ENCODE measurements at regions not wholly inside any gene's neighbourhood (a gene's known extent, or its start where the extent isn't known, plus 50 kb on each side); places are given as distances from the start of the nearest gene placed in this dataset.

DNA sequence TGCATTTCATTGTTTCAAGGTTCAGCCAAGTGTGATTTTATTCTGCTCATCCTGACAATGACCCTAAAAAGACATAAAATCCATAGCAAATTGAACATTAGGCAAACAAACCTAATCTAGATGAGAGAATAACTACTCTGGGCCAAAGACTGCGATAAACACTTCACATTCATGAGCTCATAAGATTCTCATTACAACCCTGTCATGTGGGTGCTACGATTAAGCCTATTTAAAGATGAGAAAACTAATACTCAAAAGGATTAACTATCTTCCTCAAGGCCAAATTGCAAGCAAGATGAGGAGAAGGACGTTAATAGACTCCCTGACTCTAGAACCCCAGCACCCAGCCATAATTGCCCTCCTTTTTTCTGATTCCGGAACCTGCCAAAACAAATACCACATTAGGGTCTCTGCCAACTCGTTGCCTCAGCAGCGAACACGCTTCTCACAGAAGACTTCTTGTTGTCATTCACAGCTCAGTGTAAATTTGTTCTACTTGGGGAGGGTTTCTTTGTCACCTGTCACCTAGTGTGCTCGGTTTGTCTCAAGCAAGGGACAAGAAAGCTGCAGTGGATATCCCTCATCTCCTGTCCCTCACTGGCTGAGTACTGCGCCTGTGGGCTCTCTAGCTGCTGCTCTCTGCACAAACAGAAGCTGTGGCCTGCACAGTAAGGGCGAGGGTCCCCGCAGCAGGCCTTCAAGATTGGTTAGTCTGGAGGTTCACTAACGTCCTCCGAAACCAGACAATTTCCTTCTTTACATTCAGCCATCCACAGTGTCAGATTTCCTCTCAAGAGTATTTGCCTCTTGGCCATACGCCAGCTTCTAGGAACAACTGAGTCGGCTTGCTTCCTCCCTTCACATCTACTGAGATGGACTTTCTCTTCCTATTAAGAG, 200.0 kb upstream of the UBE2E2 start:
- H3K36me3 Mint-ChIP-seq = no peaks in the 10 kb centered on the region
- Histone ChIP-seq H3K4me3 (ENCODE audit: low read length) (no peak overlapping the region), H3K4me1 (ENCODE audit: control insufficient read depth, insufficient read depth, low read length) (no peaks in the 10 kb centered on the region), H3K27ac (ENCODE audit: low read length) (no peak overlapping the region), H3K27me3 (ENCODE audit: control insufficient read depth, insufficient read depth, low read length) (no peaks in the 10 kb centered on the region), H3K9me3 (ENCODE audit: control insufficient read depth, insufficient read depth, low read length) (no peaks in the 10 kb centered on the region), H3K36me3 (ENCODE audit: control insufficient read depth, insufficient read depth, low read length) (no peaks in the 10 kb centered on the region)
- ATAC-seq (no peak), DNase-seq (no peak)
- no peaks in the 10 kb centered on the region for H3K4me1 Mint-ChIP-seq
- 72% methylated on average over 15 of the region's 15 CpGs for WGBS (ENCODE audit: insufficient coverage)
- H3K27me3 Mint-ChIP-seq (ENCODE audit: low read depth in 2 of 2) = no peaks in the 10 kb centered on the region
- no peak overlapping the region for H3K27ac Mint-ChIP-seq
- intact Hi-C loops (cut with micrococcal nuclease) = no loop called here
- no peak overlapping the region for H3K4me3 Mint-ChIP-seq
- no peaks in the 10 kb centered on the region for H3K9me3 Mint-ChIP-seq
- TF ChIP-seq, protein P1, sequence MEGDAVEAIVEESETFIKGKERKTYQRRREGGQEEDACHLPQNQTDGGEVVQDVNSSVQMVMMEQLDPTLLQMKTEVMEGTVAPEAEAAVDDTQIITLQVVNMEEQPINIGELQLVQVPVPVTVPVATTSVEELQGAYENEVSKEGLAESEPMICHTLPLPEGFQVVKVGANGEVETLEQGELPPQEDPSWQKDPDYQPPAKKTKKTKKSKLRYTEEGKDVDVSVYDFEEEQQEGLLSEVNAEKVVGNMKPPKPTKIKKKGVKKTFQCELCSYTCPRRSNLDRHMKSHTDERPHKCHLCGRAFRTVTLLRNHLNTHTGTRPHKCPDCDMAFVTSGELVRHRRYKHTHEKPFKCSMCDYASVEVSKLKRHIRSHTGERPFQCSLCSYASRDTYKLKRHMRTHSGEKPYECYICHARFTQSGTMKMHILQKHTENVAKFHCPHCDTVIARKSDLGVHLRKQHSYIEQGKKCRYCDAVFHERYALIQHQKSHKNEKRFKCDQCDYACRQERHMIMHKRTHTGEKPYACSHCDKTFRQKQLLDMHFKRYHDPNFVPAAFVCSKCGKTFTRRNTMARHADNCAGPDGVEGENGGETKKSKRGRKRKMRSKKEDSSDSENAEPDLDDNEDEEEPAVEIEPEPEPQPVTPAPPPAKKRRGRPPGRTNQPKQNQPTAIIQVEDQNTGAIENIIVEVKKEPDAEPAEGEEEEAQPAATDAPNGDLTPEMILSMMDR (IDR thresholded peaks at IDR 0.05) = no peak

DNA sequence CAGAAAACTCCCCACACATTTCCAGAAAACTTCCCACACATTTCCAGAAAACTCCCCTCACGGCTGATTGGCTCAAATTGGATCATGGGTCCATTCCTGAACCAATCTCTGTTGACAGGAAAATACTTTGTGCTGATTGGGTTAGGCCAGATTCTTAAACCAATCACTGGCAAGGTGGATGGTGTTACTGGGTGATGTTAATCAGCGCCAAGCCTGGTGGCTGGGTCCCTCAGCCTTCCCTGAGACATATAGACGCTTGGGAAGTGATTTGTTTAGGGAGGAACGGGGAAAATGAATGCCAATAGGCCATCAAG, 199.4 kb upstream of the UBE2E2 start:
- Mint-ChIP-seq H3K4me1 (no peaks in the 10 kb centered on the region), H3K27ac (no peak overlapping the region), H3K4me3 (no peak overlapping the region), H3K36me3 (no peaks in the 10 kb centered on the region), H3K27me3 (ENCODE audit: low read depth in 2 of 2) (no peaks in the 10 kb centered on the region), H3K9me3 (no peaks in the 10 kb centered on the region)
- ATAC-seq = no peak
- WGBS (ENCODE audit: insufficient coverage) = 90% methylated on average over 4 of the region's 4 CpGs
- Histone ChIP-seq H3K27me3 (ENCODE audit: control insufficient read depth, insufficient read depth, low read length) (no peaks in the 10 kb centered on the region), H3K4me1 (ENCODE audit: control insufficient read depth, insufficient read depth, low read length) (no peaks in the 10 kb centered on the region), H3K4me3 (ENCODE audit: low read length) (no peak overlapping the region), H3K27ac (ENCODE audit: low read length) (no peak overlapping the region), H3K9me3 (ENCODE audit: control insufficient read depth, insufficient read depth, low read length) (no peaks in the 10 kb centered on the region), H3K36me3 (ENCODE audit: control insufficient read depth, insufficient read depth, low read length) (no peaks in the 10 kb centered on the region)
- no peak for DNase-seq
- TF ChIP-seq, protein P1 (IDR thresholded peaks at IDR 0.05) = no peak
- intact Hi-C loops (cut with micrococcal nuclease) = no loop called here

DNA sequence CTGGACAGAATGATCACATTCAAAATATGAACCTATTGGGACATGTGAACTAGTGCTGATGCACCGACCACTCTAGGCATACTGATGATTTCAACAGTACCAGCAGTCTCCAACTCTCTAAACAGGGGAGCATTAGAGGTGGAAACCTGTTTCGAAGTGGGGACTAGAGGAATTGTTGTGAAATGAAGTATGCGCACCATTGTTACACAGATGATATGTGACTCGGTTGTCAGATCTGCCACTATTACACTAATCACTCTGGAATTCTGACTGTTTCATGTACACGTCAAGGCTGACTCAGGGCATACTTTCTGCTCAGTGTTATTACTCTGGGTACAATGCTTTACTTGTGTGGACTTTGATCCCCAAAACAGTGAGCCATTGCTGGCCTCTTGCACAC, 198.2 kb upstream of the UBE2E2 start:
- Mint-ChIP-seq H3K9me3 (no peaks in the 10 kb centered on the region), H3K27ac (no peak overlapping the region), H3K4me1 (no peaks in the 10 kb centered on the region), H3K4me3 (no peak overlapping the region), H3K27me3 (ENCODE audit: low read depth in 2 of 2) (no peaks in the 10 kb centered on the region), H3K36me3 (no peaks in the 10 kb centered on the region)
- Histone ChIP-seq H3K9me3 (ENCODE audit: control insufficient read depth, insufficient read depth, low read length) (no peaks in the 10 kb centered on the region), H3K27ac (ENCODE audit: low read length) (no peak overlapping the region), H3K4me3 (ENCODE audit: low read length) (no peak overlapping the region), H3K27me3 (ENCODE audit: control insufficient read depth, insufficient read depth, low read length) (no peaks in the 10 kb centered on the region), H3K4me1 (ENCODE audit: control insufficient read depth, insufficient read depth, low read length) (no peaks in the 10 kb centered on the region), H3K36me3 (ENCODE audit: control insufficient read depth, insufficient read depth, low read length) (no peaks in the 10 kb centered on the region)
- intact Hi-C loops (cut with micrococcal nuclease) = no loop called here
- no peak for ATAC-seq
- DNase-seq = no peak
- WGBS (ENCODE audit: insufficient coverage) = 95% methylated on average over 5 of the region's 5 CpGs
- TF ChIP-seq, protein P1 (IDR thresholded peaks at IDR 0.05) = no peak

DNA sequence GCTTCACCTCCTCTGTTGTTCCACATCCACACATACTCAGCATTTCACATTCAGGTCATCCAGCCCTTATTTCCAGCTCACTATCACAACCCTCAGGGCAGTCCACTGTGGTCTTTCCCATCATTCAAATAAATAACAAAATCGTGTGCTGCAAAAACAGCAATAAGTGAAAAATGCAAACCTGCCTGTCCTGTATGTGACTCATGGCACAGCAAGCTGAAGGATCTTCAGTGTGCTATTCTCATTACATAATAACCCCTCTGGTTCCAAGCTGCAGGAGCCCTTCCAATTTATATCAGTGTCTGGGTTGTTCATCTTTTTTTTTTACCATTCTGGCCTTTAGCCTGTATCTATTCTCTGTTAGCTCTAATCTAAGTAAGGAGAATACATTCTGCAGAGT, 185.3 kb upstream of the UBE2E2 start:
- H3K36me3 ChIP-seq (ENCODE audit: control insufficient read depth, insufficient read depth, low read length) = no peaks in the 10 kb centered on the region
- no peaks in the 10 kb centered on the region for H3K4me1 ChIP-seq (ENCODE audit: control insufficient read depth, insufficient read depth, low read length)
- peaks cover 5 to 6% of the 10 kb centered on the region in 2 donors for H3K9me3 Mint-ChIP-seq
- ATAC-seq = no peak
- H3K27me3 Mint-ChIP-seq (ENCODE audit: low read depth in 2 of 2) = no peaks in the 10 kb centered on the region
- H3K27me3 ChIP-seq (ENCODE audit: control insufficient read depth, insufficient read depth, low read length) = no peaks in the 10 kb centered on the region
- no peak overlapping the region for H3K4me3 Mint-ChIP-seq
- H3K27ac ChIP-seq (ENCODE audit: low read length) = no peak overlapping the region
- intact Hi-C loops (cut with micrococcal nuclease) = no loop called here
- H3K4me1 Mint-ChIP-seq = no peaks in the 10 kb centered on the region
- no peak overlapping the region for H3K4me3 ChIP-seq (ENCODE audit: low read length)
- 85% methylated on average over 1 of the region's 1 CpG for WGBS (ENCODE audit: insufficient coverage)
- TF ChIP-seq, protein P1 (IDR thresholded peaks at IDR 0.05) = no peak
- H3K27ac Mint-ChIP-seq = no peak overlapping the region
- peaks cover 14% of the 10 kb centered on the region for H3K36me3 Mint-ChIP-seq
- no peaks in the 10 kb centered on the region for H3K9me3 ChIP-seq (ENCODE audit: control insufficient read depth, insufficient read depth, low read length)
- no peak for DNase-seq
